ENCODE measurements at regions not wholly inside any gene's neighbourhood (a gene's known extent, or its start where the extent isn't known, plus 50 kb on each side); places are given as distances from the start of the nearest gene placed in this dataset.

GRCh38 chr2:117341690-117342089 is 472.8 kb upstream of the DDX18 start:
- ATAC-seq (ENCODE audit: low read depth), result no peak
- H3K18ac ChIP-seq (ENCODE audit: low read depth, low read length), result no peak overlapping the region
- DNase-seq, result no peak
- ChIA-PET CTCF (no interaction called here), POLR2A (ENCODE audit: unreplicated experiment) (no interaction called here)
- H2BK120ac ChIP-seq (ENCODE audit: low read depth, low read length), result no peak overlapping the region
- no peak overlapping the region for H2AFZ ChIP-seq (replicated peaks; ENCODE audit: low read length, poor library complexity)
- dilution Hi-C loops (cut with HindIII; ENCODE audit: low sequenced_read_pairs, unreplicated experiment) (no loop called here), in situ Hi-C loops (cut with MboI; ENCODE audit: low sequenced_read_pairs) (no loop called here), intact Hi-C loops (cut with micrococcal nuclease) (no loop called here)
- H3K27me3 ChIP-seq (ENCODE audit: control insufficient read depth, insufficient read depth, low read length), result no peaks in the 10 kb centered on the region
- no peaks in the 10 kb centered on the region for H3K4me1 ChIP-seq (ENCODE audit: control insufficient read depth, insufficient read depth, low read length)
- no peak overlapping the region for H2AK5ac ChIP-seq (ENCODE audit: low read depth, low read length)
- WGBS, 2 experiments (ENCODE audit: extremely low coverage in 2 of 2, insufficient read length in 1 of 2), result no CpG with 5 or more reads among the region's 5 CpGs
- no peak overlapping the region for H2BK5ac ChIP-seq (ENCODE audit: low read depth, low read length, poor library complexity, severe bottlenecking)
- no peaks in the 10 kb centered on the region for H3K36me3 ChIP-seq (ENCODE audit: control insufficient read depth, insufficient read depth, low read length)
- H2BK20ac ChIP-seq (ENCODE audit: low read depth, low read length), result no peak overlapping the region
- H3K23ac ChIP-seq (ENCODE audit: low read depth, low read length), result no peak overlapping the region
- no peaks in the 10 kb centered on the region for H4K20me1 ChIP-seq (ENCODE audit: insufficient read depth, low read length)
- TF ChIP-seq SMC3 (IDR thresholded peaks at IDR 0.05; ENCODE audit: low read depth, low read length) (no peak), MAZ (IDR thresholded peaks at IDR 0.05; ENCODE audit: borderline replicate concordance, low read depth, low read length) (no peak), MXI1 (IDR thresholded peaks at IDR 0.05; ENCODE audit: borderline replicate concordance, low read depth, low read length) (no peak), CTCF (conservative IDR thresholded peaks at IDR 0.05; ENCODE audit: low read depth, low read length) (no peak), NFE2L2 (IDR thresholded peaks at IDR 0.05; ENCODE audit: low read depth, low read length) (no peak), CEBPB (IDR thresholded peaks at IDR 0.05; ENCODE audit: low read depth, low read length) (no peak), BHLHE40 (IDR thresholded peaks at IDR 0.05; ENCODE audit: low read depth, low read length) (no peak), ELK1 (IDR thresholded peaks at IDR 0.05; ENCODE audit: borderline replicate concordance, low read depth, low read length) (no peak), USF2 (IDR thresholded peaks at IDR 0.05; ENCODE audit: low read depth, low read length) (no peak), RCOR1 (IDR thresholded peaks at IDR 0.05; ENCODE audit: insufficient replicate concordance, low read length) (no peak), RAD21 (IDR thresholded peaks at IDR 0.05; ENCODE audit: low read length) (no peak), MAFK (IDR thresholded peaks at IDR 0.05; ENCODE audit: low read depth, low read length) (no peak), POLR2A (IDR thresholded peaks at IDR 0.05; ENCODE audit: low read depth, low read length) (no peak), RFX5 (IDR thresholded peaks at IDR 0.05; ENCODE audit: low read depth, low read length) (no peak), CHD1 (IDR thresholded peaks at IDR 0.05; ENCODE audit: low read depth, low read length) (no peak), FOS (IDR thresholded peaks at IDR 0.05; ENCODE audit: low read depth, low read length) (no peak)
- no peak overlapping the region for H3K4me3 ChIP-seq (ENCODE audit: insufficient read depth, low read depth, low read length)
- H3K56ac ChIP-seq (ENCODE audit: extremely low read depth, insufficient read depth, low read length), result no peak overlapping the region
- H4K5ac ChIP-seq (ENCODE audit: low read depth, low read length), result no peak overlapping the region
- no peak overlapping the region for H3K4ac ChIP-seq (ENCODE audit: low read depth, low read length)
- BruUV-seq (replicated peaks), result no TSS peak
- H3K14ac ChIP-seq (replicated peaks; ENCODE audit: low read depth, low read length), result no peak overlapping the region
- no peak overlapping the region for H3K27ac ChIP-seq (ENCODE audit: insufficient read depth, low read length)
- H2AK9ac ChIP-seq (replicated peaks; ENCODE audit: low read depth, low read length, poor library complexity), result no peak overlapping the region
- H3K4me2 ChIP-seq (ENCODE audit: low read depth, low read length), result no peak overlapping the region
- no peaks in the 10 kb centered on the region for H3K9me1 ChIP-seq (ENCODE audit: insufficient read depth, low read length)
- H3K9me3 ChIP-seq (ENCODE audit: control insufficient read depth, insufficient read depth, low read length), result peaks cover 7% of the 10 kb centered on the region
- no peak overlapping the region for H3K9ac ChIP-seq (ENCODE audit: low read depth, low read length)
- H4K91ac ChIP-seq (ENCODE audit: insufficient read depth, low read depth, low read length), result no peak overlapping the region
- no peak overlapping the region for H4K8ac ChIP-seq (ENCODE audit: low read depth in 2 of 2, low read length in 2 of 2)
- no peak overlapping the region for H2BK15ac ChIP-seq (ENCODE audit: low read depth, low read length)
- H3K79me1 ChIP-seq (ENCODE audit: low read depth in 1 of 2, low read length in 2 of 2), result no peaks in the 10 kb centered on the region
